ENCODE measurements at regions not wholly inside any gene's neighbourhood (a gene's known extent, or its start where the extent isn't known, plus 50 kb on each side); places are given as distances from the start of the nearest gene placed in this dataset.

DNA sequence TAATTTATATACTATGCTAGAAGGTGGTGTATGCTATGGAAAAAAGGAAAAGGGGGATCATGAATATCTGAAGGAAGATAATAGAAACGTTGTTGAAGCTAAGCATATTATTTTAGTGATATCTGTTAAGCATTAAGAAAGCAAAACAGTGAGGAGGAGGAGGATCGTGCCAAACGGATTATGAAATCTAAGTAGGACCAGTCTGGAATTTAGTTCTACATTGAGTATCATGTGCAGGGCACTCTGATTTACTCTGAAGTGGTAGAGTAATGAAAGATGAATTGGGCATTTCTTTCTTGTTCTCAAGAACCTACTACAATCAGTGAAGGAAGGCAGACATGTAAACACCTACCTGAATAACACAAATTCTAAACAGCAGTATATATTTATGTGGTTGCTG is 195.3 kb downstream of the CYB561 start:
- Histone ChIP-seq H3K4me3 (ENCODE audit: low read length) (no peak overlapping the region), H3K9me3 (ENCODE audit: low read length) (no peaks in the 10 kb centered on the region), H3F3A (ENCODE audit: low read length, unreplicated experiment) (no peaks in the 10 kb centered on the region), H3K9me2 (replicated peaks; ENCODE audit: low read length) (no peaks in the 10 kb centered on the region), H3K36me3 (ENCODE audit: low read depth, low read length) (no peaks in the 10 kb centered on the region), H3K4me1 (ENCODE audit: insufficient read depth, low read length) (no peaks in the 10 kb centered on the region), H3K27me3 (ENCODE audit: low read length) (no peaks in the 10 kb centered on the region), H3K9ac (ENCODE audit: low read length) (no peak overlapping the region), H4K20me1 (ENCODE audit: low read length) (no peaks in the 10 kb centered on the region), H2AFZ (ENCODE audit: low read length) (no peak overlapping the region), H3K4me2 (ENCODE audit: low read length) (no peak overlapping the region), H3K27ac (ENCODE audit: low read length) (no peak overlapping the region), H3K79me2 (ENCODE audit: low read length) (no peaks in the 10 kb centered on the region)
- ATAC-seq: no peak
- CTCF ChIA-PET: no interaction called here
- no TSS peak for BruUV-seq (replicated peaks)
- DNase-seq: no peak
- intact Hi-C loops (cut with micrococcal nuclease): no loop called here
- TF ChIP-seq EZH2phosphoT487 (IDR thresholded peaks at IDR 0.05; ENCODE audit: borderline replicate concordance, low read length) (no peak), EZH2 (IDR thresholded peaks at IDR 0.05; ENCODE audit: low read length, unreplicated experiment) (no peak)
- TF ChIP-seq, protein P1, sequence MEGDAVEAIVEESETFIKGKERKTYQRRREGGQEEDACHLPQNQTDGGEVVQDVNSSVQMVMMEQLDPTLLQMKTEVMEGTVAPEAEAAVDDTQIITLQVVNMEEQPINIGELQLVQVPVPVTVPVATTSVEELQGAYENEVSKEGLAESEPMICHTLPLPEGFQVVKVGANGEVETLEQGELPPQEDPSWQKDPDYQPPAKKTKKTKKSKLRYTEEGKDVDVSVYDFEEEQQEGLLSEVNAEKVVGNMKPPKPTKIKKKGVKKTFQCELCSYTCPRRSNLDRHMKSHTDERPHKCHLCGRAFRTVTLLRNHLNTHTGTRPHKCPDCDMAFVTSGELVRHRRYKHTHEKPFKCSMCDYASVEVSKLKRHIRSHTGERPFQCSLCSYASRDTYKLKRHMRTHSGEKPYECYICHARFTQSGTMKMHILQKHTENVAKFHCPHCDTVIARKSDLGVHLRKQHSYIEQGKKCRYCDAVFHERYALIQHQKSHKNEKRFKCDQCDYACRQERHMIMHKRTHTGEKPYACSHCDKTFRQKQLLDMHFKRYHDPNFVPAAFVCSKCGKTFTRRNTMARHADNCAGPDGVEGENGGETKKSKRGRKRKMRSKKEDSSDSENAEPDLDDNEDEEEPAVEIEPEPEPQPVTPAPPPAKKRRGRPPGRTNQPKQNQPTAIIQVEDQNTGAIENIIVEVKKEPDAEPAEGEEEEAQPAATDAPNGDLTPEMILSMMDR (conservative IDR thresholded peaks at IDR 0.05; ENCODE audit: low read depth, low read length): no peak
- POLR2A ChIA-PET (ENCODE audit: unreplicated experiment): interaction anchor here (0.5 kb wide), 1 partner anchor 537 kb away, joined by 4 read pairs; no protein-coding TSS in a partner anchor

DNA sequence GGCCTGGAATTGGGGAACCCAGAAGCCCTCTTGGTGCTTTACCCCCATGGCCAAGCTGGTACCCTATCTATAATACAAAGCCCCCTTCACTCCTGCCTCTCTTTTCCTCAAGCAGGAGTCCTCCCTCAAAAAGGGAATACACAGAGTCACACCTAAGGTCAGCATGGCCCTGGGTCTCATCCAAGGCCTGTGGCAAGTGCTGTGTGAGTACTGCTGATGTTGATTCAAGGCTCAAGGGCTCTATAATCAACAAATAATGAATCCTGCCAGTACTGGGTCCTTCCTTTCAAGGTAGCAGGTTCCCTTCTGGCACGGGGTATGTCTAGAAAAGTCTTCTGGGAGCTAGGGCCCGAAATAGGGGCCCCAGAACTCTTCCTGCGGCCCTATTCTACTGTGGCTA is 187.3 kb downstream of the CYB561 start:
- no peak overlapping the region for H3K9ac ChIP-seq (ENCODE audit: low read length)
- H3K36me3 ChIP-seq (ENCODE audit: low read depth, low read length): no peaks in the 10 kb centered on the region
- ChIA-PET CTCF (no interaction called here), POLR2A (ENCODE audit: unreplicated experiment) (no interaction called here)
- no peak overlapping the region for H2AFZ ChIP-seq (ENCODE audit: low read length)
- ATAC-seq (no peak), DNase-seq (no peak)
- intact Hi-C loops (cut with micrococcal nuclease): no loop called here
- H3K27me3 ChIP-seq (ENCODE audit: low read length): no peaks in the 10 kb centered on the region
- no peak overlapping the region for H3K27ac ChIP-seq (ENCODE audit: low read length)
- H3K4me3 ChIP-seq (ENCODE audit: low read length): no peak overlapping the region
- TF ChIP-seq, protein P1 (conservative IDR thresholded peaks at IDR 0.05; ENCODE audit: low read depth, low read length): no peak
- no peak for TF ChIP-seq EZH2 (IDR thresholded peaks at IDR 0.05; ENCODE audit: low read length, unreplicated experiment)
- TF ChIP-seq EZH2phosphoT487 (IDR thresholded peaks at IDR 0.05; ENCODE audit: borderline replicate concordance, low read length): no peak
- no peaks in the 10 kb centered on the region for H3K79me2 ChIP-seq (ENCODE audit: low read length)
- H3F3A ChIP-seq (ENCODE audit: low read length, unreplicated experiment): no peaks in the 10 kb centered on the region
- no peak overlapping the region for H3K4me2 ChIP-seq (ENCODE audit: low read length)
- BruUV-seq (replicated peaks): no TSS peak
- H3K4me1 ChIP-seq (ENCODE audit: insufficient read depth, low read length): no peaks in the 10 kb centered on the region
- H3K9me3 ChIP-seq (ENCODE audit: low read length): no peaks in the 10 kb centered on the region
- H3K9me2 ChIP-seq (replicated peaks; ENCODE audit: low read length): no peaks in the 10 kb centered on the region
- no peaks in the 10 kb centered on the region for H4K20me1 ChIP-seq (ENCODE audit: low read length)

DNA sequence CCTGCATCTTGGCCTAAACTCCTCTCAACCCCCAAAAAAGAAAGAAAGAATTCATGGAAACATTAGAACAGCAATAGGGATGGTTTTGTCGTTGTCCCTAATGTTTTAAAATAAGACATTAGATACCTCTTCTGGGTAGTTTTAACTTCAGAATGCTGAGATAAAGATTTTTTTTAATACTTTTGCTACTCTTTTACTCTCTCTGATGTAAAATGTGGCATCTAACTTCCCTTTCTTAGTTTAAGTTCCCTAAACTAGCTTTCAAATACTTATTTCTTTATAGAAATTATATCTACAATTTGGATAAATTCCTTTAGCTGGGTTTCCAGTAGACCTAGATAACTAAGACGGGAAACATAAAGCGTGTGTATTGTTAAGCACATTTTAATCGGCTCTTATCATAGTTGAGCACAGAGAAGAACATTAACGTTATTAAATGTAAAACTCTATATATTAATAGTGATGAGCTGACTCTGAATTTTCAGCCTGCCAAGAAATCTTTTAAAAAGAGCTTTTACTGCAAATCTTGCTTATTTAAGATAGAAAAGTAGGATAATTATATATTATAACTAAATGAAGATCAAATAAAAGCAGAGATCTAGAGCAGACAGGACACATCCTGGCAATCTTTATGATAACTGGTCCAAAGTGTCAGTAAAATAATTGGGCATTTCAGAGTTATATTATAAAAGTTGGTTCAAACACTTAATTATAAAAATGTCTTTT is 183.2 kb downstream of the CYB561 start:
- TF ChIP-seq EZH2 (IDR thresholded peaks at IDR 0.05; ENCODE audit: low read length, unreplicated experiment) (no peak), EZH2phosphoT487 (IDR thresholded peaks at IDR 0.05; ENCODE audit: borderline replicate concordance, low read length) (no peak)
- TF ChIP-seq, protein P1 (conservative IDR thresholded peaks at IDR 0.05; ENCODE audit: low read depth, low read length): no peak
- H3F3A ChIP-seq (ENCODE audit: low read length, unreplicated experiment): no peaks in the 10 kb centered on the region
- H3K27me3 ChIP-seq (ENCODE audit: low read length): no peaks in the 10 kb centered on the region
- no peak overlapping the region for H3K4me3 ChIP-seq (ENCODE audit: low read length)
- no peak overlapping the region for H3K9ac ChIP-seq (ENCODE audit: low read length)
- H4K20me1 ChIP-seq (ENCODE audit: low read length): no peaks in the 10 kb centered on the region
- no peak overlapping the region for H2AFZ ChIP-seq (ENCODE audit: low read length)
- no peaks in the 10 kb centered on the region for H3K36me3 ChIP-seq (ENCODE audit: low read depth, low read length)
- H3K9me2 ChIP-seq (replicated peaks; ENCODE audit: low read length): no peaks in the 10 kb centered on the region
- intact Hi-C loops (cut with micrococcal nuclease): no loop called here
- no peak overlapping the region for H3K27ac ChIP-seq (ENCODE audit: low read length)
- BruUV-seq (replicated peaks): no TSS peak
- ChIA-PET POLR2A (ENCODE audit: unreplicated experiment) (no interaction called here), CTCF (no interaction called here)
- H3K4me2 ChIP-seq (ENCODE audit: low read length): no peak overlapping the region
- DNase-seq: no peak
- no peak for ATAC-seq
- no peaks in the 10 kb centered on the region for H3K9me3 ChIP-seq (ENCODE audit: low read length)
- no peaks in the 10 kb centered on the region for H3K4me1 ChIP-seq (ENCODE audit: insufficient read depth, low read length)
- H3K79me2 ChIP-seq (ENCODE audit: low read length): no peaks in the 10 kb centered on the region

Measured in PC-3 (cell line).